GM19468 (cell line): ENCODE measurements at regions not wholly inside any gene's neighbourhood (a gene's known extent, or its start where the extent isn't known, plus 50 kb on each side); places are given as distances from the start of the nearest gene placed in this dataset.
"Not testable (repeated sequence)": the region's sequence is repeated elsewhere in the genome, so short reads cannot be mapped to it uniquely, and the experiment has no call there.

ENCODE experiments used
- ATAC-seq: cut with Tn5 transposase; IDR thresholded peaks from one replicate; pipeline ENCODE4 v1.9.1; 2021; ENCODE audit warnings: mild to moderate bottlenecking, moderate library complexity, moderate number of reproducible peaks; ENCODE audit not compliant: unreplicated experiment; ENCODE audit errors: extremely low read depth

GRCh38 chr5:56666901-56667300 lies 148.4 kb upstream of the MAP3K1 start:
- ATAC-seq, result no peak

- ATAC-seq, result not testable (repeated sequence)
Observed at GRCh38 chr5:56665117-56665516, 150.2 kb upstream of the MAP3K1 start.

- ATAC-seq, result no peak
Observed at GRCh38 chr5:56664025-56664424, 151.3 kb upstream of the MAP3K1 start.

- no peak for ATAC-seq
Observed at GRCh38 chr5:56663523-56663922, 151.8 kb upstream of the MAP3K1 start.

- ATAC-seq, result no peak
Observed at GRCh38 chr5:56662893-56663292, 152.5 kb upstream of the MAP3K1 start.

DNA sequence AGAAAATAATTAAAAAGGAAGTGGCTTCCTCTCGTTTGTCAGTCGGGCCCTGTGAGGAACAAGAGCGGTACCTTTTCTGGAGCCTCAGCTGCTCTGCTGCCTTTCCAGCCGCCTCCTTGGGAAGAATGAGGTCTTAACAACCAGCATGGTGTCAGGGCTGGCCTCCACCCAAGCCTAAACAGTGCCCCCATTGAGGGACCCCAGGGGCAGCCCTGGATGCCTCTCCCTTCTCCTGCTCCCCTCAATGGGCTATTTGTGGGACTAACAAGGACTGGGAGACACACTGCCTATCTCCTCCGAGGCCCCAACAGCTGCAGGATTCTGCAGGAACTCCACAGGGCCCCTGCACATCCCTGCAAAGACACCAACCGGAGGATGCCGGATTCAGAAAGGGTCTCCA lies 155.4 kb upstream of the MAP3K1 start:
- no peak for ATAC-seq

- ATAC-seq, result no peak
Observed at GRCh38 chr5:56658972-56659371, 156.4 kb upstream of the MAP3K1 start.

- no peak for ATAC-seq
Observed at GRCh38 chr5:56656846-56657726, 158.3 kb upstream of the MAP3K1 start.

DNA sequence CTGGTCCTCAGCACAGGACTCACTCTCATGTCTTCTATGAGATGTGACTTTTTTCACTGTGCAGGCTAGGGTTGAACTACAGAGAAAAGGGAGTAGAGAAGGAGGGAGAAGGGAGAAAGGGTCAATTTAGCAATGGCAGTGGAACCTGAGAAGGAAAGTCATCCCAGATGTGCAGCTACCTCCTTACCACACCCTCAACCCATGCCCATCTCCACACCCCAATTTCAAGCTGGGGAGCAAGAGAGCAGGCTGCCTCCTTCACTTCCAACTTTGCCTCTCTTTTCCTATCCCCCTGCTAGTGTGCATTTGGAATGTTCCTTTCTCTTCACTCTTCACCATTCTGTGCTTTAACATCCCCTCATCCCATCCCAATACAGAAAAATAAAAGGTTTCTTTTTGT lies 163.5 kb upstream of the MAP3K1 start:
- no peak for ATAC-seq

GRCh38 chr5:56650386-56650785 lies 165.0 kb upstream of the MAP3K1 start:
- no peak for ATAC-seq

DNA sequence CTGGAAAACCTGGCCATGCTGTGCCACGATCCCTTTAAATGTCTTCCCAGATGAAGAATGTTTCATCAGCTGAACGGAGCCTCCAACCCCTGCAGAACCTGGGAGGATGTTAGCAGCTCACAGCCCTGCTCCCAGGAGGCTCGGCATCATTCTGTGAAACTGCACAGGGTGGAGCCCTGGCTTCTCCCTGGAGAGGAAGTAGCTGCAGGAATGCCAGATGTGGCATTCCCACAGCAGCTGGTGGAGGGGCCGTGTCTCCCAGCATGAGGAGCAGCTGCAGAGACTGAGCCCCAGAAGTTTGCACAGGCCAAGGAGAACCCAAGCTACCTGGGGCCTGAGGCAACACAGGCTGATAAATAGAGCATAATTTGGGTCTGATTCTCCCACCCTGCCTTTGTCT lies 165.8 kb upstream of the MAP3K1 start:
- no peak for ATAC-seq

DNA sequence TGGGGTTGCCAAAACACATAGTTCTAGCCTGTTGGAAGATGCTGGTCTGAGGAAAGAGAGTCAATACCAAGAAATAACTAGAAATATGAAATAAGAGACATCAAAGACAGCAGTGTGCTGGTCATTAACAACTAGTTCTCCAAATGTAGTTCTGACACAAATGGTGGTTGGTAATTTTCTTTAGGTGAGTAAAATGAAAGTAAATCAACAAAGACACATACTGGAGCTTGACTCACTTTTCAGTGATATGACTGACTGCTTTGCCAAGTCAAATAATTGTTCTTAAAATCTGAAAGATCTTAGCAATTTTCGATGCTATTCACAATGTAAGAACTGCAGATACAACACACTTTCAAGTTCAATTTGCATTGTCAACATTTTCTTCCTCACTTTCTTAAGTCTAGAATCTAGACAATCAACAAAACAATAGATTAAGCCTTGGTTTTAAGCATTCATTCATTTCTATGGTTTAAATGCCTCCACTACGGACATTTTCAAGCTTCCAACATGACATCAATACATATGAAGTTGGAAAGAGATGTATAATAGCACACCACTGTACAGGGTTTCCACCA lies 166.8 kb upstream of the MAP3K1 start:
- ATAC-seq, result no peak

GRCh38 chr5:56647099-56647850 lies 168.1 kb upstream of the MAP3K1 start:
- no peak for ATAC-seq

GRCh38 chr5:56641635-56642260 lies 173.6 kb upstream of the MAP3K1 start:
- no peak for ATAC-seq

DNA sequence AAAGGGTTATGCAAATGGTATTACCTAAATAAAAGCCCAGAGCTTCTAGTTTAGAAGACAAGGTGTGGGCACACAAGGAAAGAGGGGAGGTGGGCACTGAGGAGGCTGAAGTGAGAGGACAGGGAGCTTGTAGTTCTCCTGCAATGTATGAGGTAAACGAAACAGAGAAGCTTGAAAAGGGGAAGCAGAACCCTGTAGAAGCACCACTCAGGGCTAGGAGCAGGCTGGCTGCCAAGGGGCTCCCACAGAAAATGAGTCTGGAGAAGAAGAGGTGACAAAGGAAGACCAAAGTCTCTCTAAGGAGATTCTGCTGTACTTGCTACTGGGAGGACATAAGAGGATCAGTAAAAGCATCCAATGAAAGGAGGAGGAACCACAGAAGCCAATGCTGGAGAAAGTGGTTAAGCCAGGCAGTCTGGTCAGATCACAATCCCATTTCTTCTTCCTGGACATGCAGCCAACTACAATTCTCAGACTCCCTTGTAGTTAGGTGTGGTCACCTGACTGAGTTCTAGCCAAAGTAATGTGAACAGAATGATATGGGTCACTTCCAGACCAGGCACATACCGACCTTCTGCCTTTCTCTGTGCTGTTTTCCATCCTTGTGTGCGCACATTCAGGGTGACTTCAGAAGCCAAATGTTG lies 174.5 kb upstream of the MAP3K1 start:
- no peak for ATAC-seq

GRCh38 chr5:56639476-56639875 lies 175.9 kb upstream of the MAP3K1 start:
- no peak for ATAC-seq

- ATAC-seq, result no peak
Observed at GRCh38 chr5:56638768-56639238, 176.5 kb upstream of the MAP3K1 start.

- no peak for ATAC-seq
Observed at GRCh38 chr5:56638061-56638621, 177.2 kb upstream of the MAP3K1 start.

DNA sequence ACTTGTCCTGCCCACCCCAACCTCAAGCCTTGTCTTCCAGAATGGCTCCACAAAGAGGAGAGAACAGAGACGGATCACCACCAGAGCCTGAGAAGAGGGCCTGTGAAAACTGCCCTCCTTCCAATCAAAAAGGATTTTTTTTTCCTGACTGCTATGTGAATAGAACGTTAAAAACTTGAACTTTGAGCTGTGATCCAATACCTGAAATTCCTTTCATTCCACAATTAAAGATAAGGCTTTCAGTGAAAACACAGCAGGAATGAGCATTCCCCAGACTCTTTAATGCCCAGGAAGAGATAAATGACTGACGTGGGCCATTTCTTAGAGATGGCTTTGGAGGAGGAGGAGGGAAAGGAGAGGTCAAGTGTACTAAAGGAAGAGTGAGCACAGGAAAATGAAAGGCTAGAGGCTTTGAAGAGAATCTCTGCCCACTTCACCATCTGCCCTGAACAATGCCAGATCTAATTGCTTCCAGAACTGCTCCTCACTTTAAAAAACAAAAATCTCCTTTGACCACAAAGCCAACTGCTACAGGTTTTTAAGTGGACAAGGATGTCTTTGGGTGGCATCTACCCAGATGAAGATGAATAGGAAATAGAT lies 177.9 kb upstream of the MAP3K1 start:
- ATAC-seq, result no peak
